ENCODE measurements at regions not wholly inside any gene's neighbourhood (a gene's known extent, or its start where the extent isn't known, plus 50 kb on each side); places are given as distances from the start of the nearest gene placed in this dataset.

DNA sequence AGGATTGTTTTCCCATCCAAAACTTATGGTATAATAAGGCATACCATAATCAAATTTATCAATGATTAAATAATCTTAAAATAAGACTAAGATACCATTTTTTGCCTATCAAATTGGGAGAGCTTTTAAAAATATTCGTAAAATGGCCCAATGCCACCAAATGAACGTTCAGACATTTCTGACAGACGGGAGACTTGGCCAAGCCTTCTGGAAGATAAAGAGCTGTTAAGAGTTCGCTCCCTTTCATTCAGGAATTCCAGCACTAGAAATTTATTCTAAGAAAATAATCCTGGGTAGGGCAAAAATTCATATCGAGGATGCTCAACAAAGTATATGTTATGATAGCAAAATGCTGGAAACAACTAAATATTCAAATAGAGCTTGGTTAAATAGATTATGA, 85.6 kb upstream of the NEO1 start:
- no peak for DNase-seq (ENCODE audit: low spot score)

DNA sequence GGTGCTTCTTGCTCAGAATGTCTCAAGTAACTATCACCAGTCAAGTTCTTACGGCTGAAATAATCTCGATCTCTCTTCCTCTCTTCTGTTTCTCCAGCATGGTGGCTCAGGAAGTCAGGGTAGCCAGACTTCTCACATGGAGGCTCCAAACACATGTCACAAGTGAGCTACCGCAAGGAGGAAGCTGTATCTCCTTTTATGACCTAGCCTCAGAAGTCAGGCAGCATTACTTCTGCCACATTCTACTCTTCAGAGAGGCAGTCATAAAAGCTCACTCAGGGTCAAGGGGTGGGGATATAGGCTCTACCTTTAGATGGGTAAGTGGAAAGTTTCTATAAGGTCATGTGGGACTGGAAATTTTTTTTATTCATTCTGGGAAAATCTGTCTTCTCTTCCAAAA, 86.6 kb upstream of the NEO1 start:
- no peak for DNase-seq (ENCODE audit: low spot score)

DNA sequence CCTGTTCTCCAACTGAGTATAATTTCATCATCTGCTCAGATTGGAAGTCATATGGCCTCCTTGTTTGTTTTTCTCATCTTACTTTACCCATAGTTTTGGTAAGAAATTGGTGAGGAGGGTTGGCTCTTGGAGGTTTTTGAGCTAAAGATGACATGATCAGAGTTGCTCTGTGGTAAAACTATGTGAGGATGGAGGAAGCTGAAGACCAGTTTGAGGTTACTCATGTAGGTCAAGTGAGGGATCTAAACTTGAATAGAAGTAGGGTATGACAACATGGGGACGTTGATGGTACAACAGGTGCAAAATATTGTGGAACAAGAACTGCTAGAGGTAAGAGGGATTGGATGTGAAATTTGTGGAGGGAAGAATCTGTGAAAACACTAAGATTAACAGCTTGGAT, 87.7 kb upstream of the NEO1 start:
- no peak for DNase-seq (ENCODE audit: low spot score)

DNA sequence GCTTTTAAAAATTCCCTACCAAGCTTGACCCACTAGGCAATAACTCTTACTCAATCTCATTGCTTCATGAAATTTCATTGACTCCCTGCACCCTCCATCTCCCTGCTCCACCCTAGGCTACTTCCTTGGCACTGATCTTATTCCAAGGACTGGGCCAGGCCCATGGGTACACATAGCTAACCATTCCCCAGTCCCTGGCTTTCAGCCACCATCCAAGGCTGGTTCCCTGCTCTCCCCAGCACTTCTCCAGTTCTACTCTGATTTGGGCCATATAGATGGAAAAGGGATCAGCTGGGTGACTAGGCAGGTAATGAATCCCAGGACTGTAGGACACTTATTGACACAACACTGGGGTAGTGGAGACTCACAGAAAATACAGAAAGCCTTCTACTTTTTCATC, 88.1 kb upstream of the NEO1 start:
- DNase-seq (ENCODE audit: low spot score) = no peak

DNA sequence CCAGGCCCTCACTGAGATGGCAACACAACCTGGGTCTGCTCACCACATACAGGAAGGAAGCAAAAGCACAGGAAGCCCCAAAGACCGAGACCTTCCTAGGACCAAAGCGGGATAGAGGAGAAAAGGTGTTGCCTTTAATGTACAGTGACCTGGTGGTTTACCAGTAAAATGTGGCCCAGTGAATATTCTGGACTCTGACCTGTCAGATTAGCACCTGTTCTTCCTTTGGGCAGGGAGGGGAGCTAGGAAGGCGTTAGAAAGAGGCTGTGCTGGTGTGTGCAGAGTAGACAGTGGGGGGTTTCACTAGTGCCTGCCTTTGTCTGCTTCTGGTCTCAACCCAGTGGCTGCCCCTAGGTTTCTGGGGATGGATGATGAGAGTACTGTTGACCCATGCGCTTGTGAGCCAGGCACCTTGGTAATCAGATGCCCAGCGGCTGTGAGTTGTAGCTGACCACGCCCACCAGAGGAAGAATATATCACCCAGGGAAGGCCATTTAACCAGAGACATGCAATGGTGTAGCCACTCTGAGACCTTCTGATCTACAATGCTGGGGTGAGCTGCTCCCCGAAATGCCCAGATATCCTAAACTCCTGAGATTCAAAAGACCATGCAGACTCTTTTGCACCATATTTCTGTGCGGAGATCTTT, 90.1 kb upstream of the NEO1 start:
- no peak for DNase-seq (ENCODE audit: low spot score)

DNA sequence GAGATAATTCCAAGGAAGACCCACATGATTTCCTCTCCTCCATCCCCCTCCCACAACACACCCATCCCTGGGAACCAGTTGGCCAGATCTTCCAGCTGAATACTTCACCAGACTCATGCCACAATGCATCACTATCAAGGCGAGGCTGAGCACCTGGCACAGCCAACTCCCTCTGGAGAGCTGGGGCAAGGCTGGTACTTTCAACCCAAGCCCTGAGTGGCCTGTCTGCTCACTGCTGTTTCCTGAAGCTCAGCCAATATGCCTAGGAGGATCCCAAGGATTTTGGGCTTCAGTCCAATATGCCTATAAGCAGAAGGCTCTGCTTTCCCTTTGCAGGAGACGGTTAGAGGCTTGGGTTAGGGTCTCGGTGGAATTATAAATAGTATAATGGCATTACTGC, 90.9 kb upstream of the NEO1 start:
- DNase-seq (ENCODE audit: low spot score) = no peak

DNA sequence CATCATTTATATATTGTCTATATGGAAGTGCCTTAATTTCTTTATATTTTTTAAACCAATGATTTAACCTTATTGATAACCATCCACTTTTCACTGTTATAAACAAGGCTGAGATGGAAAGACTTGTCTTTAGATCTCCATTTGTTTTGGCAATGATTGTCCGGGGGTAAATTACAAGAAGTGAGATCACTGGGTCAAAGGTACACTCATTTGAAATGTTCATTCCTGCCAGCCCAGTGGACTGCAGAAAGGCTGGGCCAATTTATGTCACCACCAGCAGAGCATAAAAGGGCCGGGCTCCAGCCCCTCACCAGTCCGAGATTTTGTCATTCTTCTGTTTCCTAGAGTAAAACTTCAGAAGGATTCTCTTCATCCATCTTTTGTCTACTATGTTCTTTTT, 93.6 kb upstream of the NEO1 start:
- no peak for DNase-seq (ENCODE audit: low spot score)

DNA sequence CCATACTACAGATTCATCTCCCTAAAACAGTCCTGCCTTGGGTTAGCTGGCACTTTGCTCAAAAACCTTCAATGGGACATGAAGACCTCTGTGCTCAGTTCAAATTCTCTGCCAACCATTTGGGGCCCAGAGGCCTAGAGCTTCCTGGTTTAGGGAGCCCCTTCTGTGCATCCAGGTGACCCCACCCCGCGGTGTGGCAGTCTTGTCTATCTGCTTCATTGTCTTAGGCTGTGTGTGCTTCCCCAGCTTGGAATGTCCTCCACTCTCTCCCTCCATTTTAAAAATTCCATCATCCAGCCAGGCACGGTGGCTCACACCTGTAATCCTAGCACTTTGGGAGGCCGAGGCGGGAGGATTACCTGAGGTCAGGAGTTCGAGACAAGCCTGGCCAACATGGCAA, 99.0 kb upstream of the NEO1 start:
- no peak for DNase-seq (ENCODE audit: low spot score)

DNA sequence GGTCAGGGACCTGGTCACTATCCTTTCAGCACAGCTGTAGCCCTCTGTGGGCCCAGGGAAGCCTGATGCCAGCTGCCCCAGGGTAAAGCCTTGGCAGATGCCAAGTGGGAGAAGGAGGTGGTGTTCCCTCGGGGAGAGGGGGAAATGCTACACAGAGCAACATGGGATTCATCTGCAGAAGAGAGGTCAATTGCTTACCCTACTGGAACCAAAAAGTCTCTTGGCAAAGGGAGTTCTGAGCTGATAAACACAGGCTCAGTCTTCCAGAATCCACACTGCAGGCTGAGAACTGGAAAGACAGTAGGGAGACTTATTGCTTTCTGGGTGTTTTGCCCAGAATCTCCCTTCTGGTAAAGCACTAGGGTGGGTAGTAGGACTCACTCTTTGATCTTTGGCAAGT, 100.1 kb upstream of the NEO1 start:
- no peak for DNase-seq (ENCODE audit: low spot score)

DNA sequence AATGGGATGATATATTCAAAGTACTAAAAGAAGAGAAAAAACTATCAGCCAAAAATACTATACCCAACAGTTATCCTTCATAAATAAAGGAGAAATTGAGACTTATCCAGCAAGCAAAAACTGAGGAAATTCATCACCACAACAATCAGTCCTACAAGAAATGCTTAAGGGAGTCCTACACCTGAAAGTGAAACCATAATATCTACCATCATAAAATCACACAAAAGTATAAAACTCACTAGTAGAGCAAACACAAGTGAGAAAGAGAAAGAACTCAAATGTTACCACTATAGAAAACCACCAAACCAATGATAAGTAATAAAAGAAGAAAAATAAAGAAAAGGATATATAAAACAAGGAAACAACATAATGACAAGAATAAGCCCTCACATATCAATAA, 103.6 kb upstream of the NEO1 start:
- DNase-seq (ENCODE audit: low spot score) = no peak

DNA sequence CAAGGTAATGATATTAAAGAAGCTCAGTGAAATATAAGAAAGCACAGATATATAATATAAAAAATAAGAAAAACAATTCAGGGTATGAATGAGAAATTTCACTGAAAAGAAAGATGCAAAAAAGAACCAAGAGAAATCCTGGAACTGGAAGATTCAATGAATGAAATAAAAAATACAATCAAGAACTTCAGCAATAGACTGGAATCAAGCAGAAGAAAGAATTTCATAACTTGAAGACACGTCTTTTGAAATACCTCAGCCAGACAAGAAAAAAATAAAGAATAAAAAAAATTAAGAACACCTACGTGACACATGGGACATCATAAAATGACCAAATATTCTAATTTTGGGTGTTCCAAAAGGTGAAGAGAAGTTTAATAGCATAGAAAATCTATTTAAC, 104.6 kb upstream of the NEO1 start:
- no peak for DNase-seq (ENCODE audit: low spot score)

DNA sequence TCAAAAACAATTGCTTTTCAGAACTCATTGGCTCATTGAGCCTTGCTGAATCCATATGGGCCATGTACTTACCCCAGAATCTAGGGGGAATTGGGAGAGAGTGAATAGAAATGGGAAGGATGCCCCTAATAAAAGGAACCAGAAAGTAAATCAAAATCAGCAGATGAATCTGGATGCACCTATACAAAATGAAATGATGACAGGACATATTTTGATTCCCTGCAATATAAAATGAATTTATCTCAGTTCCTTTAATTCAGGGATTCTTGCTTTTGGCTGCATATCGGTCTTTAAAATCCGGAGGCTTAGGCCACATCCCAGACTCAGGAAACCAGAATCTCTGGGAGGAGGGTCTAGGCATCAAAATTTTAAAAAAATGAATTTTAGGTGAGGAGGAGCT, 107.7 kb upstream of the NEO1 start:
- DNase-seq (ENCODE audit: low spot score) = no peak

DNA sequence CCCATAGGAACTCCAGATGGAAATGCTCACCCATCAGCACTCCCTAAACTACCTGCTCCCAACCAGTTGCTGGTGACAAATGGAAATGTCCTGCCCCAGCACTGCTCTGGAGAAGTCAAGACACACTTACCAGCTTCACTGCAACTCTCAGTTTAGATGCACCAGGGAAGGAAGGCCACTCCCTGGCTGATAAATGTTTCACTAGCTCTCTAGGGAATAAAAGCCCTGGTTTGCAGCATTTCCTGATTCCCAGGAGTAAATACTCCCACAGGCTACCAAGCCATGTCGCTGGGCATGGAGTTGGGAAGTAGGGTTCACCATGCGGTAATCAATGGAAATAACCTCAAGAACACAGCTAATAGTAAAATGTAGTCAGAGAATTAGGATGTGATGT, 112.0 kb upstream of the NEO1 start:
- no peak for DNase-seq (ENCODE audit: low spot score)

DNA sequence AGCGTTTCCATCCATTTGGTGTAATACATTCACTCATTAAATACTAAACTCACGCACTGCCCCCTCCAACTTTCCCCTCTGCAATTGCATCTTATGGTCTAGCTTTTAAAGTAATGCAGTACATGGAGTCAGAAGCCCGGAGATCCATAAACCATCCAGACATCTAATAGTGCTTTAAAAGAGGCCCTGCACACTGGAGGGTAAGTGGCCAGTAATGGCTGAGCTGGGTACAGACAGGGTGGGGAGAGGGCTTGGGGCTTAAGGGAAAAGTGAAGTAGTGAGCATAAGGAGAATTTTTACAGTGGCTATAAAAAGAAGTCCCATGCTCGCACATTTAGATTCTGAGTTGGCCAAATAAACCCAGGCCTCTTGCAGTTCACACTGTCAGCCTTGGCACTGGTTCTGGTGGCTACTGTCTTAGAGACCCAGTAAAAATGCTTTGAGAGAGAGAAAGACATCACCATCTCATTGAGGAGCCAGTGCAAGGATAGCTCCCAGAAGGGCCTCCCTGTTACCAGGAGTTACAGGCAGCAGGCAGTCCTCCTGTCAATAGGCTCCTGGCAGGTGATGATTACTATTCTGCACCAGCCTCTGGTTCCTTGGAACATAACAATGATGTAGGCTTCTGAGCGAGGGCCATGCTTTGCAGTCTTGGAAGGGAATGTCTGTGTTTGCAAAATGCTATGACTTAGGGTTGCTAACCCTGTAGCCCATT, 112.6 kb upstream of the NEO1 start:
- no peak for DNase-seq (ENCODE audit: low spot score)

DNA sequence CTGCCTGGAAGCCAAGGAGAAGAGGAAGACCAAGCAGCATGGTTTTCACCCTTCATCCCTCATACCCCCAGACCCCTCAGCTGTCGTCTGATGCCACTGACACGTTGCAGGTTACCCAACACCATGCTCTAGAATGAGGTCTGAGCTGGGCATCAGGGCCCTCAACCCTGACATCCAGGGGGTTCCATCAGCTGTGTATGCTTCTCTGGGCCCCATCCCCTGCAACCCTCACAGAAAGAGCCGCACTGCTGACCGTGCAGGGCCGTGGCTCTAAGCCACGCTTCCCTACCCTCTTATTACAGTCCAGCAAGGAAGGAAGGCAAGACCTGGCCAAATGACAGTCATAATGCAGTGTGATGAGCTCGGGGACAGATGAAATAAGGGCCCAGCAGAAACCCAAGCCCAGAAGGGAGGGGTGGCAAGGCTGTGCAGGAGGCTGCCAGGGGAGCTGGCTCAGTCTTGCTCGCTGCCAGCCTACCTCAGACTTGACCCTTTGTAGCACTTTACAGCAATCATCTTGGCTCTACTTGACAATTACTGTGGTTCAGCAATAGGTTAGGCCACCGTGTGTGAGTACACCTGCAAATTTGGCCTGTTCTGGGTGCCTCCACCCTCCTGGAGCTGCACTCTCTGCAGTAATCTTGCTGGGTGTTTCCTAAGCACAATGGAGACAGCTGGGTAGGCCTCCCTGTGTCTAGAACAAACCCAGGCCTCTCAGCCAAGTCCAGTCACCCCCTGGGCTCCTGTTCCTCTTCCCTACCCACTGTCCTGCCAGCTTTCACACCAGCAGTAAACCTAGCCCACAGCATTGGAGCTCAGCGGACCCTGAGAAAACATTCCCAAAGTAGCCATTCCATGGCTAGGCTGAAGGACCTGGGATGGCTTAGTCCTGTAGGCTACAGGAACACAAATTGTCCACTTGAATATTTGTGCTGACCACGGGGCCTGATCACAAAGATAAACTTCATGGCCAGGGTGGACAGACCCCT, 115.3 kb upstream of the NEO1 start:
- DNase-seq (ENCODE audit: low spot score) = no peak

DNA sequence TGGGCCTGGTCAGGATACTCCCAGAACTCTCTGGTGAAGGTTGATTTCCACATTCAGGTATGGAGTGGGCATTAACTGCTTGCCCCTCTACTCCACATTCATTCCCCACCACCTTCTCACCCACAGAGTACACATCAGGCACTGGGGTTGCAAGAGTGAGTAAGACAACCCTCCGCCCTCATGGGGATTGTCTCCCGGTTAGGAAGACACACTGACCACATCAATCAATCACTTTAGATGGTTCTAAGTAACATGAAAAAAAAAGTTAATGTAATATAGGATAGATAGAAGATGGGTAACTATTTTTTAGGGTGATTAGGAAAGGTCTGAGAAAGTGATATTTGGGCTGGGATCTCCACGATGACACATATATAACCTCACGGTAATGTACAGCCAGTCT, 116.0 kb upstream of the NEO1 start:
- DNase-seq (ENCODE audit: low spot score) = no peak

DNA sequence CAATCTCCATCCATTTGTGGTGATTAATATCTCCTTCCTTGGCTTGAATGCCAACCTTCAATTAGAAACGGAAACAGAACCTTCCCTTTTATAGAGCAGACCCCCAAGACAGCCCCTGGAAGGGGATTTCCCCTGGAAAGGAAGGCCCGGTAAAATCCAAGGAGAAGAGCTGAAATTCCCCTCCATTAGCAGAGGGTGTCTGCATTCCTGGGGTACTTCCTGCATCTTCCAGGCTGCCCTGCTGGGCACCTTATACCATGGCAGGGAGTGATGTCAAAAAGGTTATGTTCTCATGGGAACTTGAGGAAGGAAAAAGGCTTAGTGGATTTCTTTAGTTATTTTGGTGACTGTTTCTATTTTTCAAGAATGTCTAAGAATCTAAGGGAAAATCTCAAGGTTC, 116.7 kb upstream of the NEO1 start:
- no peak for DNase-seq (ENCODE audit: low spot score)

DNA sequence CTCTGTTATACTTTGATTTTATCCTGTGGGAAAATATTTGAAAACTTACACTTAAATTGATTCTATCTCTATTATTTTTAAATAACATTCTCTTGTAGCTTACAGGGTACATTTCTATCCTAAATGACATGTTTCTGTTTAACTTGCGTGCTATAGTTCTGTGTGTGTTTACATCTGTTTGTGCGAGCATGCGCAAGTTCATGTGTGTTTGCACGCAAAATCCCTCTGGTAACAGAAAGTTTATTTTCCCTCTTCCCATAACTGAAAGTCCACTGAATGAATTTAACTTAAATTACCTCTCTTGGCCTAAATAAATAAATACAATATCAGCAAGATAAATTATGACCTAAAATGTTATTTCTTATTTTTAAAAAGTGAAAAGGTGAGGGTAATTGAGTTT, 117.3 kb upstream of the NEO1 start:
- no peak for DNase-seq (ENCODE audit: low spot score)

DNA sequence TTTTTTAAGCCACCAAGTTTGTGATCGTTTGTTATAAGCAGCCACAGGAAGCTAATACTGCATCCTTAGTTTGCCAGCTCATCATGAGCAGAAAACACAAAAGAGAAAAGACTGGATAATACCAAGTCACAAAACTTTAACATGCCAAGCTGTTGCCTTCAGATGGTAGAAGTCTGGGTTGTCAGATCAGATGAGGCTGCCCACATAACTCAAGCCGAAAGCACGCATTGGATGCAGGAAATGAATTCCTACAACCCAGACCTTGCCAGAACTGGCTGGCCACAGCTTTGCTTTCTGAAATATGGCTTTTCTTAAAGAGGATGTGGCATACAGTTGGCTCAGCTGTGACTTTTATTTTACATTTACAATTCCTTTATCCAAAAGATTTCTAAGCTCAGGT, 118.3 kb upstream of the NEO1 start:
- DNase-seq (ENCODE audit: low spot score) = no peak

DNA sequence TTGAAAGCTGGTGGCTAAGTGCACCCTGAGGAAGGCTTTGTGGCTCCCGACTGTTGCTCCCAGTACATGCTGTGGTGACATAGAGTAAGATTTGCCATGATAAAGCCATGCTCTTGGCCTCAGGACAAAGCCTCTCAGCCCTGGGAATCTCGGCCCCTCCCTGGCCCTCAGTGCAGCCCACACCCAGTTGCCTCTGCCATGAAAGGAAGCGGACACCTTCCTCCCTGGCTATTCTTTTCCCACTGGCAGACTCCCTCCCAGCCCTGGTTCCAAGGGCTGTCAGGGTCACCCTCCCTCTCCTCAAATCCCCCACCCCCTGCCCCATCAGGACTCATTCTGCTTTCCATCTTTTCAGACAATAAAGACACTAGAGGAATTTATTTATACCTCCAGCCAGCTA, 119.8 kb upstream of the NEO1 start:
- no peak for DNase-seq (ENCODE audit: low spot score)

DNA sequence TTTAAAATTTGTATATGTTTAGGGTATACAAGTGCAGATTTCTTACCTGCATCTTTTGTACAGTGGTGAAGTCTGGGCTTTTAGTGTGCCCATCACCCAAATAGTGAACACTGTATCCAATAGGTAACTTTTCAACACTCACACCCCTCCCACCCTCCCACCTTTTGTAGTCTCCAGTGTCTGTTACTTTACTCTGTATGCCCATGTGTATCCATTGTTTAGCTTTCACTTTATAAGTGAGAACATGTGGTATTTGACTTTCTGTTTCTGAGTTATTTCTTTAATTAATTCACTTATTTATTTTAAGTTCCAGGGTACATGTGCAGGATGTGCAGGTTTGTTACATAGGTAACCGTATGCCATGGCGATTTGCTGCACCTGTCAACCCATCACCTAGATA, 124.8 kb upstream of the NEO1 start:
- no peak for DNase-seq (ENCODE audit: low spot score)

DNA sequence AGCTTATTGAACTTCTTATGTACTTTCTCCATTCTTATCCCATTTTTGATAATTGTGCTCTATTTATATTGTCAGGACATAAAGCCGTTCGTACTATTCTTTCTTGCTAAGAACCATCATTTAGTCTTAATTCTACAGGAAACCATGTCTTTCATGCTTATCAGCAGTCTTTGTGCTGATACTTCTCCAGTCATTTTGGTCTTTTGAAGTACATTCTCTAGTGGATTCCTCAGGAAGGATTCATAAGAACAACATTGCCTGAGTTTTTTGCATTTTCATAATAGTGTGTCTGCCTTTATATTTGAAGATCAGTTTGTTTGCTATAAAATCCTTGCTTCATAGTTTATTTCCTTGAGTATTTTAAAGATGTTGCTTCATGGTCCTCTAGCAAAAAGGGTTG, 126.6 kb upstream of the NEO1 start:
- no peak for DNase-seq (ENCODE audit: low spot score)

DNA sequence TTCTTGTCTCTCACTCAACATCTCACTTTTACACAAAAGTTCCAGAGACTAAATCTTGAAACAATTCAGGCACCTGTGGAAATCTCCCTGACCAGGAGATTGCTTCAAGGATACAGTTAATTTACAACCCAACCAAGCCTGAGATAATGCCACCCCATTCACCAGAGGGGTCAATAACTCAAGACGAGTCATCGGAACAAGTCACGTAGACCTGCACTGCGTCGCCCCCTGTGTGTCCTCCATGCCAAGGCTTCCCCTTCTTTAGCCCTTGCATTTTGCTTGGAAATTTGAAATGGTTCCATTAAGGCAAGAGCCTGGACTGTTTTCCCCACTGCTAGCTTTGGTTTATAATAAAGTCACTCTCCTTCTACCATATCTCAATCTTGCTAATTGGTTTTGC, 129.0 kb upstream of the NEO1 start:
- peak; percentile 10 for DNase-seq (ENCODE audit: low spot score)
